Dedifferentiated amniotic fluid mesenchymal stem cell (primary cell): ENCODE measurements at regions not wholly inside any gene's neighbourhood (a gene's known extent, or its start where the extent isn't known, plus 50 kb on each side); places are given as distances from the start of the nearest gene placed in this dataset.
A peak's percentile ranks its signal among the peaks of the same experiment; 100 is the strongest.
"Not testable (repeated sequence)": the region's sequence is repeated elsewhere in the genome, so short reads cannot be mapped to it uniquely, and the experiment has no call there.

Experiments
- DNase-seq: peaks from one replicate; pipeline ENCODE4 v3.0.0-alpha.2; 2016; ENCODE audit errors: extremely low spot score

DNA sequence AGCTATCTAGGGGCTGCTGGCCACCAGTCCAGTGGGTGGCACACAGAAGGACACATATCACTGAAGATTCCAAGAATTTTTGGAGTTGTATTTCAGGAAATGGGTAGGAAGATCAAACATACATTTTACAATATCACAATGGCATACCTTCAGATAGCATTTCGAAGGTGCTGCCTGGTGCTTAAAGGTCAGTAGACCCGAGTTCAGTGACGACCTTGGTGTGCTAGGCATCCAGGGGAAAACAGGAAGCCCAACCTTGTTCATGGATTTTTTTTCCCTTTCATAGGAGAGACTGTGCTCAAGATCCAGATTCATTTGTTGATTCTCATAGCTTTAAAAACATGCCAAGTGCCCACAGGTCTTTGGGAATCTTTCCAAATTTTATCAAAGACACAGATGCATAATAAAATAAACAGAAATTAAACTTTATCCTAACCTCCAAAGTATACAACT is 51.0 kb upstream of the RCBTB2 start:
- DNase-seq = no peak

DNA sequence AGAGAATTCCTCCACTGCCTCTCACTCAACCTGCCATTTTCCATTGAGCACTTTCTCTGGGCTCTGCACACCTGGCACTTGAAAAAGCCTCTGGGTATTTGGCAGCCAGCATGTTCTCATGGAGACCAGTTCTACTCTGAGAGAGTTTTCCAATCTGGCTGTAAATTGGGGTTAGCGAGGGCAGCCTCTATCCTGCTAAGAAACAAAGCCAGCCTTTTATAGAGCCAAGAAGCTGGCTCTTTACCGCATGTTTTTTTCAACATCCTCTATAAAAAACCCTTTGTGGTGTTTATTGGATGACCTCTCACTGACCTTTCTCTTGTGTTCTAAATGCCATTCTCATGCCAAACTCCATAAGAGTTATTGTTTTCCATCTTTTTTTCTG is 52.6 kb upstream of the RCBTB2 start:
- no peak for DNase-seq

DNA sequence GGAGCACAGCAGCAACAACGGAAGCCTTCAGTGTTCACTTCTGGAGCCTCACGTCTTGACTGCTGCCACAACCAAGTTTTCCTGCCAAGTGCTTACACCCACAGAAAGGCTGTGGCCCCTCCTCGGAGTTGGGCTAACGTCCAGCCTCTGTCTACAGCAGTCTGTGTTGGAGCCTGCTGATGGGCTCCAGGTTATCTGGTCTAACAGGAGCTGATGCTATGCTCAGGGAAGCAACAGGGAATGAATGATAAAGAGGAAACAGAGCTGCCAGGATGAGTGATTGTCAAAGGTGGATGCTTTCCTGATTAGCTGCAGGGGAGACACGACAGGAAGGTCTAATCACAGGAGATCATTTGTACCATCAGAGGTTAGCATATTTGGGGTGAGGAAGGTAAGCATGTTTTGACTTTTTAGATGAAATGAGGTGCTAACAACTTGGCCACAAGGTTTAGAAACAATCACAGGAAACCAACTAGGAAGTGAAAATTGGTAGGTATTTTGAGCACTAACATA is 53.8 kb upstream of the RCBTB2 start:
- no peak for DNase-seq

DNA sequence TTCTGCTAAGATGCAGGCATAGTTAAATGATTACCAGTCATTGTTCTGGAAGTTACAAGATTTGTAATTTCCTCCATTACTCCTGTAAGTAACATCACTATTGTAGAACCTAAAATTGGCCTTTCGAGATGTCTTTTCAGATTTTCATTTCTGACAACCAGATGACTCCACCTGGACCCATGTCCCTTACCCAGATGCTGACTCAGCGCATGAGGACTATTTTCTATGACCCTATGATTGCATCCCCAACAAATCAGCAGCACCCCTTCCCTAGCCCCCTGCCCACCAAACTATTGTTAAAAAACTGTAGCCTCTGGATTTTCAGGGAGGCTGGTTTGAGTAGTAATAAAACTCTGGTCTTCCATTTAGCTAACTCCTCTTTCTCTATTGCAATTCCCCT is 55.2 kb upstream of the RCBTB2 start:
- no peak for DNase-seq

- DNase-seq = no peak
Measured at GRCh38 chr13:48590141-48590901, 57.4 kb upstream of the RCBTB2 start.

- not testable (repeated sequence) for DNase-seq
Measured at GRCh38 chr13:48591124-48591872, 58.4 kb upstream of the RCBTB2 start.

DNA sequence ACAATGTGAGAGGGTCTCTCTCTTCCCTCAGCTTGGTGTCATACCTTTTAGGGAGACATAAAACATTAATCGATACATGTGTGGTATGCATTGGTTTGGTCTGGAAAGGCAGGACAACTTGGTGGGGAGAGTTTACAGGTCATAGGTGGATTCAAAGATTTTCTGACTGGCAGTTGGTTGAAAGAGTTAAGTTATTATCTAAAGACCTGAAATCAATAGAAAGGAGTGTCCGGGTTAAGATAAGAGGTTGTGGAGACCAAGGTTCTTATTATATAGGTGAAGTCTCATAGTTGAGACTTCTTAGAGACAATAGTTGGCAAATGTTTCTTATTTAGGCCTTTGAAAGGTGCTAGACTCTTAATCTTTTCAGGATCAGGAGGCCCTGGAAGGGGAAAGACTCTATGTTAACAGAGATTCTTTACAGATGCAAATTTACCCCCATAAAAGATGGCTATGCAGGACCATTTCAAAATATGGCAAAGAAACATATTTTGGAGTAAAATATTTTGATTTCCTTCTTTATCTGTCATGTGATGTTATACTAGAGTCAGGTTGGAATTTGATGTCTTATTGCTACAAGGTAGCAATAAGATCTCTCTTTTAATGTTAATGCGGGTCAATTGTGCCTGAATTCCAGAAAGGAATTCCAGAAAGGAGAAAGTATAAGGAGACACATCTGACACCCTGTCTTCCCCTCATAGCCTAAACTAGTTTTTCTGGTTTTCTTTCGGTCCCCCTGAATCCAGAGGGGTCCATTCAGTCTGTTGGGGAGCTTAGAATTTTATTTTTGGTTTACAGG is 59.2 kb upstream of the RCBTB2 start:
- DNase-seq = no peak

- no peak for DNase-seq
Measured at GRCh38 chr13:48592688-48593049, 59.8 kb upstream of the RCBTB2 start.

- DNase-seq = no peak
Measured at GRCh38 chr13:48593536-48593935, 60.2 kb upstream of the CYSLTR2 start.

GRCh38 chr13:48594096-48594815 is 59.5 kb upstream of the CYSLTR2 start:
- no peak for DNase-seq

DNA sequence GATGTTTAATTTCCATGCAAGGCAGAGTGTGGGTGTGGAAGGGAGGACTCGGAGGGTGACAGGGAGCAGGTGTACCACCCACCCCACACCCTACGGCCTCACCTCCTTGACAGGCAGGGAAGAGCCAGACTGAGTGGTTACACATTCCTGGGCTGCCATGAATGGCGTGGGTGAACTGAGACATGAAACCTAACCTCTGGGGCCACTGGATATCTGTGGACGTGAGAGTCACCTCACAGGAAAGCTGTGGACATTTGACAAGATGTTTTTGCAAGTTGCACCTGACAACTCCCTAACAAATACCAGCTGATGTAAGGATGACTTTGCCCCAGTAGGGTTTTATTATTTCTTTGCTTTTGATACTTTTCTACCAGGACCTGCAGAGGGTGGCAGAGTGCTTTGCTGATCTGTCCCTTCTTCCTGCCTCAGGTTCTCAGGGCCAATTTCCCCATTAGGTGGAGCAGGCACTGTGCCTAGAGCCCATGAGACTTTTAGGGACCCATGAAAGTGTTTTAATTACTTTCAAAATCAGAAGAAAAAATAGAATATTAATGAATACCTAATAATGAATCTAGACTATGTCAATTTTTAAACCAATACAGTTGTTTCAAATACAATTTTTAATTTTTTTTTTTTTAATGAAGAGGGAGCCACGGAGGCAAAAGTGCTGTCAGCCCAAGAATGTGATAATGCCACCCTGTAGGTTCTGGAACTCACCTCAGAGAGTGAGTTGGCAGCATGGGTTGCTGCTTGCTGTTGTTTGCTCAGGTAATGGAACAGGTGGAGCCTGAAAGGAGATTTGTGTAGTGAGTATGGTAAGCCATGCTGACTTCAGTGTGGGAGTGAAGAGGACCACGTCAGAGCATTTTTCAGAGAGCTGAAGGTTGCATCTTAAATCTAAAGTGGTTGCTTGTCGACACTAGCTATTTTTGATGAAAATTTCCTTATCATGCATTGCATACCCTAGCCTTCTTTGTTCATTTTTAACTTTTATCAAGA is 58.0 kb upstream of the CYSLTR2 start:
- peak; percentile 36 for DNase-seq

DNA sequence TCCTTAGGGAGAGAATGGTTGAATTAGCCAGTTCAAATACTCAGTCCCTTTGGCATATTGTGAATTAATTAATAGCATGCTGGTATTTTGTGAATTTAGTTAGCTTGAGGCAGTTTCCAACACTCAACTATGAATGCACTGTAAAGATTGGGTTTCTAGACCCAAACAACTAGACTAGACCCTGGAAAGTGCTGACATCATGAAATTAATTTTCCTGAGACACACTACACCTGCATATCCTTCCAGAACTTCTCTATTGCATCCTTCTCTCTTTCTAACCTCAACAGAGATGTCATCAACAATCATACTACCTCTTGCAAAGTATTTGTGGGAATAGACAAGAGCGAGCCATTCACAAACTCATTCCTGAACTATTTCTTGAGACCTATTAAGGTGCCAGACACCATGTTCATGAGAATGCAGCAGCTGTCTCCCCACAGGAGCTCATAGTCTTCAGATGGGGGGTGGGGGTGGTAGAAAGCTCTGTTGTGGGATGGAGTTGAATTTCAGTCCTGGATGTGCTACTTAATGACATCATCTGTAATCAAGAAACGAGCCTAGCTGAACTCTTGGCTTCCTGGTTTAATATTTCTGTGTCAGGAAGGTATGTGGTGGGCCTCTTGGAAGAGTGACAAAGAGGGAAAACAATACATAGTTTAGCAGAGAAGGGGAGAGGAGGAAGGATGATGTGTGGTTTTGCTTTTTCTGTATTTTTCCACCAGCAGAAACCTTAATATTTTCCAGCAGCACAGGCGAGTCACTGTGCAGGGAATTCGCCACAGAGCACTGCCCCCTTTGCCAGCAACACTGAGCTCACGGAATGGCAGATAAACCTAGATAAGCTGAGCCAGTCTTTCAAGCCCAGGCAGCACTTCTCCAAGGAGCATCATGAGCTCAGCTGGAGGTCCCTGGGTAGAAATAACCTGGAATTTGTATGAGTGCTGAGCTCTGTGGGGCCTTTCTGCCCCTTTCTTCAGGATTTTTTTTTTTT is 53.1 kb upstream of the CYSLTR2 start:
- peak; percentile 28 for DNase-seq

- no peak for DNase-seq
Measured at GRCh38 chr13:48602296-48603016, 51.3 kb upstream of the CYSLTR2 start.

DNA sequence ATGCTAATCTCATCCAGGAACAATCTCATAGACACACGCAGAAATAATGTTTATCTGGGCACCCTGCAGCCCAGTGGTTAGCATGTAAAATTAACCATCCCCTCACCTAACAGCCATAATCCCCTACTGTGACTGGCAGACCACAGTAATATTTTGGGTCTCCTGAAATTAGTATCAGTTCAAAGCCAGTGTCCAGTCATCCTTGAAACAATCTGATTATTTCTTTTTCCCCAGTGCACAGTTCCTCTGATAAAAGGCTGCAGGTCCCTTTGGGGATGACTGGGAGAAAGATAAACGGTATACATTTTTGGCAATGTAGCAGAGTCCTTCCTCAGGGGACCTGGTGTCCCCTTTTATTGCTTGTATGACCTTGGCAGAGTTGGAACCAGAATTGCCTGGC is 50.4 kb upstream of the CYSLTR2 start:
- DNase-seq = no peak
